H1 (cell line): ENCODE measurements at regions not wholly inside any gene's neighbourhood (a gene's known extent, or its start where the extent isn't known, plus 50 kb on each side); places are given as distances from the start of the nearest gene placed in this dataset.

Source experiments
- CTCF ChIA-PET: fragments of 300-600 bp; sonication (Branson Sonifier 250); formaldehyde crosslinking; loops from one replicate; lab custom pipeline; 2021; ENCODE audit not compliant: partially characterized antibody; lab: Charles Lee
- POLR2A ChIA-PET: fragments of 300-600 bp; sonication (Branson Sonifier 250); formaldehyde crosslinking; loops from one replicate; lab custom pipeline; 2021; ENCODE audit warnings: inconsistent platforms; ENCODE audit not compliant: partially characterized antibody; lab: Charles Lee
- DNase-seq, 2 experiments: peaks; one replicate each; pipeline versions ENCODE4 v3.0.0 to v3.0.0-alpha.2; 2010 to 2022; ENCODE audit warnings: low spot score in 2 of 2, low read depth in 1 of 2, mixed read lengths in 1 of 2
- FAIRE-seq: peaks from 2 replicates; lab custom pipeline; 2011; peaks lifted over from hg19 to GRCh38; lab: Jason Lieb, UNC
- H2AFZ ChIP-seq: 2 replicates; pipeline ENCODE4 v1.8.1; 2012; ENCODE audit warnings: low read length, inconsistent platforms
- H2AK5ac ChIP-seq: 2 replicates; pipeline ENCODE4 v1.6.1; 2013; ENCODE audit warnings: low read depth, low read length
- H2BK120ac ChIP-seq: replicated peaks from 2 replicates; pipeline ENCODE3; 2013; ENCODE audit warnings: low read depth, low read length, inconsistent platforms
- H2BK12ac ChIP-seq: 2 replicates; pipeline ENCODE4 v1.6.1; 2013; ENCODE audit warnings: low read depth, low read length
- H2BK15ac ChIP-seq: 2 replicates; pipeline ENCODE4 v1.6.1; 2013; ENCODE audit warnings: low read length
- H2BK20ac ChIP-seq: 2 replicates; pipeline ENCODE4 v1.6.1; 2013; ENCODE audit warnings: low read length
- H2BK5ac ChIP-seq: 2 replicates; pipeline ENCODE4 v1.6.1; 2013; ENCODE audit warnings: low read depth, low read length
- H3K14ac ChIP-seq: 2 replicates; pipeline ENCODE4 v1.6.1; 2013; ENCODE audit warnings: inconsistent platforms; ENCODE audit not compliant: insufficient read length
- H3K18ac ChIP-seq: 2 replicates; pipeline ENCODE4 v1.6.1; 2013; ENCODE audit warnings: low read length; ENCODE audit errors: extremely low read depth
- H3K23ac ChIP-seq: 2 replicates; pipeline ENCODE4 v1.6.1; 2013; ENCODE audit warnings: inconsistent platforms; ENCODE audit not compliant: insufficient read length
- H3K23me2 ChIP-seq: 2 replicates; pipeline ENCODE4 v1.6.1; 2013; ENCODE audit warnings: low read depth, low read length
- H3K27ac ChIP-seq: 2 replicates; pipeline ENCODE4 v1.6.1; 2011; ENCODE audit warnings: low read depth, low read length, inconsistent platforms
- H3K27me3 ChIP-seq, 4 experiments: replicated peaks in 1 of 4; 1 replicate in 1 of 4; 2 replicates in 3 of 4; pipeline versions ENCODE4 v1.6.1 to v1.8.1; 2011 to 2013; ENCODE audit warnings: low read length in 3 of 4, mild to moderate bottlenecking in 3 of 4, inconsistent platforms in 2 of 4, mixed read lengths in 2 of 4, moderate library complexity in 1 of 4; ENCODE audit not compliant: control insufficient read depth in 3 of 4, insufficient read depth in 3 of 4; ENCODE audit errors: extremely low read depth in 1 of 4
- H3K36me3 ChIP-seq, 4 experiments: 2 replicates each; pipeline versions ENCODE4 v1.6.1 to v1.8.1; 2011 to 2013; ENCODE audit warnings: mild to moderate bottlenecking in 4 of 4, low read length in 3 of 4, moderate library complexity in 2 of 4, control low read depth in 1 of 4, inconsistent platforms in 1 of 4; ENCODE audit not compliant: insufficient read depth in 4 of 4, control insufficient read depth in 2 of 4
- H3K4ac ChIP-seq: replicated peaks from 2 replicates; pipeline ENCODE3; 2013; ENCODE audit warnings: low read length, low read depth, mixed read lengths, inconsistent platforms; ENCODE audit not compliant: insufficient read length
- H3K4me1 ChIP-seq, 4 experiments: replicated peaks in 1 of 4; 1 replicate in 1 of 4; 2 replicates in 3 of 4; pipeline versions ENCODE4 v1.6.1 to v1.8.1; 2011 to 2013; ENCODE audit warnings: low read length in 3 of 4, inconsistent platforms in 2 of 4, mixed read lengths in 1 of 4; ENCODE audit not compliant: insufficient read depth in 4 of 4, control insufficient read depth in 3 of 4
- H3K4me2 ChIP-seq, 2 experiments: 2 replicates each; pipeline versions ENCODE4 v1.6.1 to v1.8.1; 2011 to 2013; ENCODE audit warnings: low read depth in 2 of 2, low read length in 2 of 2, control low read depth in 1 of 2, inconsistent platforms in 1 of 2, mild to moderate bottlenecking in 1 of 2; ENCODE audit not compliant: insufficient read depth in 1 of 2
- H3K4me3 ChIP-seq, 4 experiments: fragments of 200-600, 300-600 bp in 1 of 4; sonication (generic), shearing (Covaris generic), sonication (Bioruptor Twin) in 1 of 4; 2 replicates each; pipeline versions ENCODE4 v1.5.1 to v1.8.1; 2011 to 2016; ENCODE audit warnings: low read length in 4 of 4, low read depth in 3 of 4, control low read depth in 2 of 4, inconsistent platforms in 2 of 4, mild to moderate bottlenecking in 2 of 4, mixed read lengths in 1 of 4, moderate library complexity in 1 of 4; ENCODE audit not compliant: insufficient read depth in 2 of 4; ENCODE audit errors: extremely low read depth in 1 of 4
- H3K56ac ChIP-seq: replicated peaks from 2 replicates; pipeline ENCODE3; 2013; ENCODE audit warnings: low read depth, mild to moderate bottlenecking, mixed read lengths, low read length, inconsistent platforms; ENCODE audit not compliant: insufficient read length
- H3K79me1 ChIP-seq: 2 replicates; pipeline ENCODE4 v1.6.1; 2013; ENCODE audit warnings: low read depth, low read length, control low read depth
- H3K79me2 ChIP-seq, 2 experiments: 2 replicates each; pipeline versions ENCODE4 v1.6.1 to v1.8.1; 2012 to 2013; ENCODE audit warnings: low read length in 2 of 2, mild to moderate bottlenecking in 2 of 2, inconsistent platforms in 1 of 2; ENCODE audit not compliant: insufficient read depth in 2 of 2, control insufficient read depth in 1 of 2
- H3K9ac ChIP-seq, 4 experiments: replicated peaks in 1 of 4; 1 replicate in 1 of 4; 2 replicates in 3 of 4; pipeline versions ENCODE4 v1.6.1 to v1.8.1; 2011 to 2013; ENCODE audit warnings: low read depth in 3 of 4, low read length in 3 of 4, control low read depth in 2 of 4, mild to moderate bottlenecking in 2 of 4, moderate library complexity in 2 of 4, inconsistent platforms in 1 of 4; ENCODE audit errors: extremely low read depth in 1 of 4
- H3K9me3 ChIP-seq, 2 experiments: 2 replicates each; pipeline versions ENCODE4 v1.6.1 to v1.8.1; 2012 to 2013; ENCODE audit warnings: mild to moderate bottlenecking in 2 of 2, moderate library complexity in 2 of 2, control low read depth in 1 of 2, inconsistent platforms in 1 of 2, low read depth in 1 of 2, low read length in 1 of 2, mixed read lengths in 1 of 2; ENCODE audit not compliant: insufficient read depth in 2 of 2
- H4K20me1 ChIP-seq, 2 experiments: replicated peaks in 1 of 2; 2 replicates each; pipeline versions ENCODE3 to v1.8.1; 2011 to 2013; ENCODE audit warnings: inconsistent platforms in 2 of 2, low read length in 2 of 2, mild to moderate bottlenecking in 1 of 2; ENCODE audit not compliant: insufficient read depth in 2 of 2, control insufficient read depth in 1 of 2
- H4K5ac ChIP-seq: 2 replicates; pipeline ENCODE4 v1.6.1; 2013; ENCODE audit warnings: low read length, low read depth, mixed read lengths, inconsistent platforms; ENCODE audit not compliant: insufficient read length
- H4K8ac ChIP-seq: 2 replicates; pipeline ENCODE4 v1.8.0; 2013; ENCODE audit warnings: mild to moderate bottlenecking, moderate library complexity, low read length, inconsistent platforms; ENCODE audit not compliant: insufficient read depth; ENCODE audit errors: extremely low read depth
- H4K91ac ChIP-seq: replicated peaks from 2 replicates; pipeline ENCODE3; 2013; ENCODE audit warnings: low read length, mixed read lengths, inconsistent platforms; ENCODE audit not compliant: insufficient read length
- CTCF ChIP-seq, 3 experiments: IDR thresholded peaks; 1 replicate in 2 of 3; 2 replicates in 1 of 3; pipeline versions ENCODE4 v1.5.1 to v1.6.1; 2011; ENCODE audit warnings: low read length in 3 of 3, mild to moderate bottlenecking in 3 of 3, inconsistent platforms in 2 of 3, low read depth in 1 of 3, moderate library complexity in 1 of 3; ENCODE audit not compliant: insufficient read depth in 1 of 3; ENCODE audit errors: control extremely low read depth in 1 of 3
- MAFK ChIP-seq: IDR thresholded peaks from 2 replicates; pipeline ENCODE4 v1.6.1; 2012; ENCODE audit warnings: low read depth, mild to moderate bottlenecking, improper control_type of control experiment, low read length
- NRF1 ChIP-seq: IDR thresholded peaks from 2 replicates; pipeline ENCODE4 v1.6.1; 2011; ENCODE audit warnings: mild to moderate bottlenecking, low read depth, low read length, improper control_type of control experiment
- TAF7 ChIP-seq: optimal IDR thresholded peaks from 2 replicates; pipeline ENCODE3; 2011; ENCODE audit warnings: low read depth, mild to moderate bottlenecking, inconsistent platforms, low read length, moderate library complexity, borderline replicate concordance
- WGBS, 2 experiments: shearing (Covaris generic) in 1 of 2; methylation state at CpG; one replicate each; pipeline versions ENCODE4 v1.1.6 to v1.1.7; 2013 to 2015; ENCODE audit warnings: low lambda C conversion rate in 2 of 2, mixed read lengths in 2 of 2, inconsistent platforms in 1 of 2, low coverage in 1 of 2, missing lambda C conversion rate in 1 of 2; ENCODE audit not compliant: insufficient replicate concordance in 2 of 2, insufficient coverage in 1 of 2, insufficient read length in 1 of 2; ENCODE audit errors: extremely low coverage in 1 of 2, missing lambda C conversion rate in 1 of 2; 5-methylcytosine and 5-hydroxymethylcytosine counted together

GRCh38 chr4:85416094-85416493 is 58.9 kb upstream of the ARHGAP24 start:
- Histone ChIP-seq H2BK5ac (no peak overlapping the region), H3K18ac (no peak overlapping the region), H3K4ac (no peak overlapping the region), H3K14ac (no peak overlapping the region), H3K23ac (no peak overlapping the region), H3K9me3 (no peaks in the 10 kb centered on the region), H2BK20ac (no peak overlapping the region), H2AFZ (no peak overlapping the region), H3K79me2 (no peaks in the 10 kb centered on the region), H4K20me1 (no peaks in the 10 kb centered on the region), H3K23me2 (no peaks in the 10 kb centered on the region), H3K36me3 (no peaks in the 10 kb centered on the region), H4K5ac (no peak overlapping the region), H2AK5ac (no peak overlapping the region), H3K27ac (no peak overlapping the region), H2BK120ac (no peak overlapping the region), H3K4me2 (no peak overlapping the region), H4K8ac (no peak overlapping the region), H3K4me3 (no peak overlapping the region), H3K27me3 (no peaks in the 10 kb centered on the region), H2BK15ac (no peak overlapping the region), H2BK12ac (no peak overlapping the region), H3K9ac (no peak overlapping the region), H3K56ac (no peak overlapping the region), H4K91ac (no peak overlapping the region), H3K79me1 (no peaks in the 10 kb centered on the region), H3K4me1 (no peaks in the 10 kb centered on the region)
- ChIA-PET CTCF (interaction anchor here (0.7 kb wide), 1 partner anchor 297 kb away, joined by 3 read pairs; no protein-coding TSS in a partner anchor), POLR2A (no interaction called here)
- FAIRE-seq (no peak), DNase-seq (no peak)
- 94% methylated on average over 2 of the region's 2 CpGs; no CpG with 5 or more reads in 1 of the 2 experiments for WGBS, 2 experiments
- TF ChIP-seq NRF1 (no peak), TAF7 (no peak), CTCF (IDR thresholded peaks at IDR 0.05; ENCODE audit: control extremely low read depth in 1 of 3, insufficient read depth in 1 of 3, low read depth in 1 of 3, low read length in 3 of 3) (no peak), MAFK (no peak)
